GM23338 (cell line): ENCODE measurements at regions not wholly inside any gene's neighbourhood (a gene's known extent, or its start where the extent isn't known, plus 50 kb on each side); places are given as distances from the start of the nearest gene placed in this dataset.

ENCODE experiments used
- ATAC-seq: fragments of 200-7000 bp; cut with Tn5 transposase; 3 replicates; pipeline ENCODE4 v1.9.1; 2020
- DNase-seq: peaks from one replicate; pipeline ENCODE4 v3.0.0-alpha.2; 2015; ENCODE audit warnings: low spot score
- H2AFZ ChIP-seq: fragments of 200-600 bp; sonication (generic); 2 replicates; pipeline ENCODE4 v1.8.0; 2016; ENCODE audit warnings: antibody characterized with exemption, mild to moderate bottlenecking, moderate library complexity
- H3F3A ChIP-seq: fragments of 200-600 bp; sonication (generic); replicated peaks from 2 replicates; pipeline ENCODE4 v1.8.0; 2017; ENCODE audit warnings: antibody characterized with exemption, mixed run types, low read depth
- H3K27ac ChIP-seq: fragments of 200-600 bp; sonication (generic); 2 replicates; pipeline ENCODE4 v1.6.1; 2016; ENCODE audit warnings: low read depth
- H3K27me3 ChIP-seq: fragments of 200-600 bp; sonication (generic); 2 replicates; pipeline ENCODE4 v1.8.0; 2016; ENCODE audit warnings: mild to moderate bottlenecking, mixed run types, moderate library complexity; ENCODE audit not compliant: insufficient read depth
- H3K36me3 ChIP-seq: fragments of 200-600 bp; sonication (generic); 2 replicates; pipeline ENCODE4 v1.8.0; 2016; ENCODE audit warnings: mild to moderate bottlenecking; ENCODE audit not compliant: insufficient read depth
- H3K4me1 ChIP-seq: fragments of 200-600 bp; sonication (generic); 2 replicates; pipeline ENCODE4 v1.8.0; 2016; ENCODE audit warnings: mild to moderate bottlenecking, moderate library complexity; ENCODE audit not compliant: insufficient read depth
- H3K4me2 ChIP-seq: fragments of 200-600 bp; sonication (generic); 2 replicates; pipeline ENCODE4 v1.7.1; 2017; ENCODE audit warnings: mixed run types
- H3K4me3 ChIP-seq: fragments of 200-600 bp; sonication (generic); 2 replicates; pipeline ENCODE4 v1.6.1; 2016; ENCODE audit warnings: mixed run types
- H3K79me2 ChIP-seq: fragments of 200-600 bp; sonication (generic); replicated peaks from 2 replicates; pipeline ENCODE4 v1.8.0; 2017; ENCODE audit warnings: mild to moderate bottlenecking; ENCODE audit not compliant: insufficient read depth
- H3K9me2 ChIP-seq: fragments of 200-600 bp; sonication (generic); 2 replicates; pipeline ENCODE4 v1.8.0; 2017; ENCODE audit not compliant: insufficient read depth
- H4K20me1 ChIP-seq: fragments of 200-600 bp; sonication (generic); replicated peaks from 2 replicates; pipeline ENCODE4 v1.8.0; 2017; ENCODE audit warnings: mild to moderate bottlenecking; ENCODE audit not compliant: insufficient read depth
- H3K27ac Mint-ChIP-seq: 2 replicates; pipeline ENCODE4 v1.8.0; 2020; ENCODE audit warnings: inconsistent platforms, mild to moderate bottlenecking, moderate library complexity, mixed read lengths
- H3K27me3 Mint-ChIP-seq: 3 replicates; pipeline ENCODE4 v1.8.0; 2022; ENCODE audit warnings: low read depth, mild to moderate bottlenecking, moderate library complexity, mixed read lengths, inconsistent platforms; ENCODE audit not compliant: insufficient read depth, poor library complexity
- H3K36me3 Mint-ChIP-seq: 3 replicates; pipeline ENCODE4 v1.8.0; 2021; ENCODE audit warnings: low read depth, mild to moderate bottlenecking, inconsistent platforms, moderate library complexity, mixed read lengths
- H3K4me1 Mint-ChIP-seq: 3 replicates; pipeline ENCODE4 v1.8.0; 2020; ENCODE audit warnings: mild to moderate bottlenecking, inconsistent platforms, mixed read lengths
- H3K4me3 Mint-ChIP-seq: 3 replicates; pipeline ENCODE4 v1.8.0; 2021; ENCODE audit warnings: moderate library complexity, mild to moderate bottlenecking, inconsistent platforms, mixed read lengths
- H3K9me3 Mint-ChIP-seq: 3 replicates; pipeline ENCODE4 v1.8.0; 2020; ENCODE audit warnings: moderate library complexity, mild to moderate bottlenecking, inconsistent platforms, mixed read lengths
- CREB1 ChIP-seq: fragments of 250-450 bp; sonication (Bioruptor Pico); IDR thresholded peaks from 2 replicates; pipeline ENCODE4 v1.5.0; 2020; ENCODE audit warnings: low read depth, mild to moderate bottlenecking, moderate library complexity
- CTCF ChIP-seq, 2 experiments: fragments of 200-600 bp in 1 of 2; sonication (generic) in 1 of 2; conservative IDR thresholded peaks; 2 replicates each; pipeline versions ENCODE4 v1.5.1 to v1.6.1; 2016 to 2017; ENCODE audit warnings: antibody characterized with exemption in 2 of 2, low read depth in 2 of 2, mild to moderate bottlenecking in 2 of 2, moderate library complexity in 1 of 2
- ETS1 ChIP-seq: IDR thresholded peaks from 2 replicates; pipeline ENCODE4 v1.6.1; 2016; ENCODE audit warnings: antibody characterized with exemption
- EZH2 ChIP-seq: fragments of 200-600 bp; sonication (generic); IDR thresholded peaks from one replicate; pipeline ENCODE4 v1.8.0; 2017; ENCODE audit warnings: antibody characterized with exemption, mild to moderate bottlenecking, low read depth; ENCODE audit not compliant: unreplicated experiment
- EZH2phosphoT487 ChIP-seq: fragments of 200-600 bp; sonication (generic); IDR thresholded peaks from one replicate; pipeline ENCODE4 v1.8.1; 2018; ENCODE audit warnings: antibody characterized with exemption; ENCODE audit not compliant: unreplicated experiment
- JUNB ChIP-seq: IDR thresholded peaks from one replicate; pipeline ENCODE4 v1.6.1; 2016; ENCODE audit warnings: antibody characterized with exemption; ENCODE audit not compliant: unreplicated experiment
- NANOG ChIP-seq: IDR thresholded peaks from 2 replicates; pipeline ENCODE4 v1.6.1; 2016; ENCODE audit warnings: antibody characterized with exemption, borderline replicate concordance
- POLR2AphosphoS5 ChIP-seq: IDR thresholded peaks from 2 replicates; pipeline ENCODE4 v1.6.1; 2016; ENCODE audit warnings: antibody characterized with exemption, low read depth
- REST ChIP-seq: IDR thresholded peaks from one replicate; pipeline ENCODE4 v1.6.1; 2018; ENCODE audit warnings: antibody characterized with exemption; ENCODE audit not compliant: unreplicated experiment
- STAT1 ChIP-seq: IDR thresholded peaks from one replicate; pipeline ENCODE4 v1.6.1; 2016; ENCODE audit warnings: antibody characterized with exemption; ENCODE audit not compliant: unreplicated experiment
- ZNF114 ChIP-seq: fragments of 250-450 bp; sonication (Bioruptor Pico); IDR thresholded peaks from 2 replicates; pipeline ENCODE4 v1.5.0; 2020; ENCODE audit warnings: mild to moderate bottlenecking, moderate library complexity
- ZNF331 ChIP-seq: fragments of 250-450 bp; sonication (Bioruptor Pico); IDR thresholded peaks from 2 replicates; pipeline ENCODE4 v1.5.0; 2020; ENCODE audit warnings: low read depth, mild to moderate bottlenecking, moderate library complexity
- ZNF462 ChIP-seq: fragments of 250-450 bp; sonication (Bioruptor Pico); IDR thresholded peaks from 2 replicates; pipeline ENCODE4 v1.5.0; 2020; ENCODE audit warnings: mild to moderate bottlenecking, moderate library complexity

GRCh38 chr6:71491844-71492243 is 203.2 kb downstream of the OGFRL1 start:
- no peak for DNase-seq
- Histone ChIP-seq H3K79me2 (no peaks in the 10 kb centered on the region), H3K4me3 (no peak overlapping the region), H4K20me1 (no peaks in the 10 kb centered on the region), H3K4me2 (no peak overlapping the region), H3K36me3 (no peaks in the 10 kb centered on the region), H3F3A (no peaks in the 10 kb centered on the region), H2AFZ (no peak overlapping the region), H3K4me1 (peaks cover 6% of the 10 kb centered on the region; the same call in 1 of the 2 replicates), H3K27me3 (no peaks in the 10 kb centered on the region), H3K27ac (no peak overlapping the region), H3K9me2 (peaks cover 6% of the 10 kb centered on the region)
- Mint-ChIP-seq H3K27me3 (no peaks in the 10 kb centered on the region), H3K36me3 (no peaks in the 10 kb centered on the region), H3K4me3 (no peak overlapping the region), H3K27ac (no peak overlapping the region), H3K9me3 (no peaks in the 10 kb centered on the region), H3K4me1 (peaks cover 19% of the 10 kb centered on the region)
- TF ChIP-seq REST (no peak), EZH2phosphoT487 (no peak), CREB1 (no peak), ZNF331 (no peak), ZNF462 (CRISPR knock-in tag) (no peak), STAT1 (no peak), POLR2AphosphoS5 (no peak), CTCF (conservative IDR thresholded peaks at IDR 0.05; ENCODE audit: low read depth in 2 of 2) (no peak), EZH2 (no peak), ETS1 (no peak), ZNF114 (no peak), JUNB (no peak), NANOG (no peak)
- no peak for ATAC-seq
